ENCODE measurements at regions not wholly inside any gene's neighbourhood (a gene's known extent, or its start where the extent isn't known, plus 50 kb on each side); places are given as distances from the start of the nearest gene placed in this dataset.
"Not testable (repeated sequence)": the region's sequence is repeated elsewhere in the genome, so short reads cannot be mapped to it uniquely, and the experiment has no call there.

DNA sequence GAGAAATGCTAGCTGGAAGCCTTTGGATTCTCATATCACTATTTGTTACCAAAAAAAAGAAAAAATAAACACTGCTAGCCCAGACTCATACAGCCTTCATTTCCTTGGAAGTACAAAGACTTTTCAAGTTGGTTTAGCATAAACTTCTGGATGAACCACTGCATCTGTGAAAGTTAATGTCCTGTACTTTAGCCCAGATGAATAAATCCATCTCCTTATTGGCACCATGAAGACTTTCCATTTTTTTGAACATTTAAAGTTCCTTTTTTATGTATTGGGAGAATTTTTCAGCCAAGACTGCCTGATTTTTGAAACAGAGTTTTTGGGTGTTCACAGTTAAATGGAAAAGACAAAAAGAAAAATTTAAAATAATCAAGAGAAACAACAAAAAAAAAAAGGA lies 184.0 kb upstream of the C1orf87 start:
- H3K4me3 Mint-ChIP-seq = no peak overlapping the region
- no peak for DNase-seq (ENCODE audit: low read depth, low spot score)
- H3K9me3 Mint-ChIP-seq = no peaks in the 10 kb centered on the region
- H3K27me3 Mint-ChIP-seq (ENCODE audit: low read depth) = no peaks in the 10 kb centered on the region
- H3K36me3 Mint-ChIP-seq (ENCODE audit: low read depth) = no peaks in the 10 kb centered on the region
- no peaks in the 10 kb centered on the region for H3K4me1 Mint-ChIP-seq
- TF ChIP-seq, protein P1, sequence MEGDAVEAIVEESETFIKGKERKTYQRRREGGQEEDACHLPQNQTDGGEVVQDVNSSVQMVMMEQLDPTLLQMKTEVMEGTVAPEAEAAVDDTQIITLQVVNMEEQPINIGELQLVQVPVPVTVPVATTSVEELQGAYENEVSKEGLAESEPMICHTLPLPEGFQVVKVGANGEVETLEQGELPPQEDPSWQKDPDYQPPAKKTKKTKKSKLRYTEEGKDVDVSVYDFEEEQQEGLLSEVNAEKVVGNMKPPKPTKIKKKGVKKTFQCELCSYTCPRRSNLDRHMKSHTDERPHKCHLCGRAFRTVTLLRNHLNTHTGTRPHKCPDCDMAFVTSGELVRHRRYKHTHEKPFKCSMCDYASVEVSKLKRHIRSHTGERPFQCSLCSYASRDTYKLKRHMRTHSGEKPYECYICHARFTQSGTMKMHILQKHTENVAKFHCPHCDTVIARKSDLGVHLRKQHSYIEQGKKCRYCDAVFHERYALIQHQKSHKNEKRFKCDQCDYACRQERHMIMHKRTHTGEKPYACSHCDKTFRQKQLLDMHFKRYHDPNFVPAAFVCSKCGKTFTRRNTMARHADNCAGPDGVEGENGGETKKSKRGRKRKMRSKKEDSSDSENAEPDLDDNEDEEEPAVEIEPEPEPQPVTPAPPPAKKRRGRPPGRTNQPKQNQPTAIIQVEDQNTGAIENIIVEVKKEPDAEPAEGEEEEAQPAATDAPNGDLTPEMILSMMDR (conservative IDR thresholded peaks at IDR 0.05) = no peak
- H3K27ac Mint-ChIP-seq (ENCODE audit: unreplicated experiment) = no peak overlapping the region

GRCh38 chr1:60255565-60255964 lies 182.0 kb upstream of the C1orf87 start:
- H3K27ac Mint-ChIP-seq (ENCODE audit: unreplicated experiment) = peak overlapping the region; percentile 50
- H3K9me3 Mint-ChIP-seq = no peaks in the 10 kb centered on the region
- TF ChIP-seq, protein P1 (conservative IDR thresholded peaks at IDR 0.05) = no peak

DNA sequence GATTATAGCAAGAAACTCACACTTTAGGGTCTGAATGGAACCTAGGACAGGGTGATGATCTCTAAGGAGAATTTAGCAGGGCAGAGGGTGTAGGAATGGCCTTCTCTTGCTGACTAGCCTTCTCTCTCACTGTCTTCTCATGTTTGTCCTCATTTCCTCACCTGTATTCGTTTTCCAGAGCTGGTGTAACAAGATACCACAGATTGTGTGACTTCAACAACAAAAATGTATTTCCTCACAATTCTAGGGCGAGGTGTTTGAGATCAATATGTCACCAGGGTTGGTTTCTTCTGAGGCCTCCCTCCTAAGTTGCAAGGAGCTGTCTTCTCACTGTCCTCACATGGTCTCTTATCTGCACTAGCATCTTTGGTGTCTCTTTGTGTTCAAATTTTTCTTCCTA lies 177.9 kb upstream of the C1orf87 start:
- no peak overlapping the region for H3K4me3 Mint-ChIP-seq
- H3K27ac Mint-ChIP-seq (ENCODE audit: unreplicated experiment) = no peak overlapping the region
- no peaks in the 10 kb centered on the region for H3K27me3 Mint-ChIP-seq (ENCODE audit: low read depth)
- H3K36me3 Mint-ChIP-seq (ENCODE audit: low read depth) = no peaks in the 10 kb centered on the region
- TF ChIP-seq, protein P1 (conservative IDR thresholded peaks at IDR 0.05) = no peak
- no peak for DNase-seq (ENCODE audit: low read depth, low spot score)
- peaks cover 3% of the 10 kb centered on the region for H3K9me3 Mint-ChIP-seq
- no peaks in the 10 kb centered on the region for H3K4me1 Mint-ChIP-seq

More at GRCh38 chr1:60255565-60255964, 182.0 kb upstream of the C1orf87 start:
- Mint-ChIP-seq H3K36me3 (ENCODE audit: low read depth) (no peaks in the 10 kb centered on the region), H3K27me3 (ENCODE audit: low read depth) (no peaks in the 10 kb centered on the region), H3K4me1 (no peaks in the 10 kb centered on the region), H3K4me3 (no peak overlapping the region)
- DNase-seq (ENCODE audit: low read depth, low spot score) = no peak

DNA sequence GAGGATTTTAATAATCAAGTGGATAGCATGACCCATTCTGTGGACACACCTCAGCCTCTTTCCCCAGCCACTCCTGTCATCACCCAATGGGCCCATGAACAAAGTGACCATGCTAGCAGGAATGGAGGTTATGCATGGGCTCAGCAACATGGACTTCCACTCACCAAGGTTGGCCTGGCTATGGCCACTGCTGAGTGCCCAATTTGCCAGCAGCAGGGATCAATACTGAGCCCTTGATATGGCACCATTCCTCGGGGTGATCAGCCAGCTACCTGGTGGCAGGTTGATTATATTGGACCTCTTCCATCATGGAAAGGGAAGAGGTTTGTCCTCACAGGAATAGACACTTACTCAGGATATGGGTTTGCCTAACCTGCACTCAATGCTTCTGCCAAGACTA lies 173.9 kb upstream of the C1orf87 start:
- not testable (repeated sequence) for H3K27ac Mint-ChIP-seq (ENCODE audit: unreplicated experiment); H3K36me3 Mint-ChIP-seq (ENCODE audit: low read depth); H3K9me3 Mint-ChIP-seq; H3K27me3 Mint-ChIP-seq (ENCODE audit: low read depth); H3K4me1 Mint-ChIP-seq; H3K4me3 Mint-ChIP-seq; DNase-seq (ENCODE audit: low read depth, low spot score)

DNA sequence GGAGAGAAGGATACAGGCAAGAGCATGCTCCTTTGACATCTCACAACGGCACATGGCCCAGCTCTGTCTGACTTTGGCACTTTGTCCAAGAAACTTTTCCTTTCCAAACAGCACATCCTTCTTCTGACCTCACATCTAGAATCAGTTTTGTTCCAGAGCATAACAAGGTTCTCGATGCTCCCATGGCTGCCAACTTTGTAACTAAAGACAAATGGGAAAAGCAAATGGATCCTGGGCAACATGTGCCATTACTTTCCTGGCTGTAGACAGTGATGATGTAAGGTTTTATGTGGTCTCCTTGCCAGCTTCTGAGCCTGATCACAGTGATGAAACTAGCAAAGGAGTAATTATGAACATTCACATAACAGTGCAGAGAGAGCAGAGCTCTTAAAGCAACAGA lies 171.8 kb upstream of the C1orf87 start:
- no peak overlapping the region for H3K4me3 Mint-ChIP-seq
- no peak for DNase-seq (ENCODE audit: low read depth, low spot score)
- no peaks in the 10 kb centered on the region for H3K4me1 Mint-ChIP-seq
- H3K27ac Mint-ChIP-seq (ENCODE audit: unreplicated experiment) = no peak overlapping the region
- no peaks in the 10 kb centered on the region for H3K36me3 Mint-ChIP-seq (ENCODE audit: low read depth)
- H3K9me3 Mint-ChIP-seq = peaks cover 10% of the 10 kb centered on the region
- H3K27me3 Mint-ChIP-seq (ENCODE audit: low read depth) = no peaks in the 10 kb centered on the region
- TF ChIP-seq, protein P1 (conservative IDR thresholded peaks at IDR 0.05) = no peak

- Mint-ChIP-seq H3K4me3 (no peak overlapping the region), H3K27me3 (ENCODE audit: low read depth) (no peaks in the 10 kb centered on the region), H3K4me1 (no peaks in the 10 kb centered on the region), H3K36me3 (ENCODE audit: low read depth) (no peaks in the 10 kb centered on the region), H3K27ac (ENCODE audit: unreplicated experiment) (no peak overlapping the region), H3K9me3 (peaks cover 10% of the 10 kb centered on the region)
- TF ChIP-seq, protein P1 (conservative IDR thresholded peaks at IDR 0.05) = no peak
- no peak for DNase-seq (ENCODE audit: low read depth, low spot score)
Measured at GRCh38 chr1:60244906-60245305, 171.3 kb upstream of the C1orf87 start.
